Small intestine (tissue), 7 donors: ENCODE measurements at regions not wholly inside any gene's neighbourhood (a gene's known extent, or its start where the extent isn't known, plus 50 kb on each side); places are given as distances from the start of the nearest gene placed in this dataset.

Experiments
- DNase-seq, 2 donors: peaks; one replicate each; pipeline versions ENCODE4 v3.0.0 to v3.0.0-alpha.2; 2013
- FAIRE-seq: peaks from 2 replicates; lab custom pipeline; 2012; peaks lifted over from hg19 to GRCh38; lab: Jason Lieb, UNC
- H3K27ac ChIP-seq, 3 donors: one replicate each; pipeline ENCODE4 v1.5.1; 2013; ENCODE audit warnings: low read length in 2 of 3, mild to moderate bottlenecking in 2 of 3, control low read depth in 1 of 3, inconsistent platforms in 1 of 3, low read depth in 1 of 3, moderate library complexity in 1 of 3
- H3K27me3 ChIP-seq, 3 donors: one replicate each; pipeline ENCODE4 v1.6.1; 2013; ENCODE audit warnings: low read length in 3 of 3, inconsistent platforms in 1 of 3; ENCODE audit not compliant: control insufficient read depth in 3 of 3, insufficient read depth in 3 of 3
- H3K36me3 ChIP-seq, 3 donors: one replicate each; pipeline ENCODE4 v1.6.1; 2013; ENCODE audit warnings: low read length in 3 of 3, inconsistent platforms in 1 of 3, low read depth in 1 of 3, mild to moderate bottlenecking in 1 of 3, moderate library complexity in 1 of 3; ENCODE audit not compliant: control insufficient read depth in 3 of 3, insufficient read depth in 2 of 3
- H3K4me1 ChIP-seq, 3 donors: one replicate each; pipeline ENCODE4 v1.6.1; 2013; ENCODE audit warnings: low read length in 2 of 3, inconsistent platforms in 1 of 3, low read depth in 1 of 3, mild to moderate bottlenecking in 1 of 3, moderate library complexity in 1 of 3; ENCODE audit not compliant: control insufficient read depth in 3 of 3, insufficient read depth in 2 of 3
- H3K4me3 ChIP-seq, 3 donors: one replicate each; pipeline ENCODE4 v1.5.1; 2013; ENCODE audit warnings: low read length in 3 of 3, control low read depth in 1 of 3, inconsistent platforms in 1 of 3, low read depth in 1 of 3, mild to moderate bottlenecking in 1 of 3, moderate library complexity in 1 of 3
- H3K9me3 ChIP-seq, 2 donors: one replicate each; pipeline ENCODE4 v1.6.1; 2013; ENCODE audit warnings: low read depth in 1 of 2, low read length in 1 of 2; ENCODE audit not compliant: control insufficient read depth in 2 of 2, insufficient read depth in 1 of 2
- WGBS, 3 donors: extraction: QIAGEN DNeasy Blood & Tissue Kit; methylation state at CpG; one replicate each; pipeline ENCODE4 v1.1.7; 2013; 5-methylcytosine and 5-hydroxymethylcytosine counted together
- donor health status: healthy with polysubstance abuse.
- donor health status: control.
- donor health status: control.
- donor health status: Bipolar disorder and iron deficiency.
- donor health status: healthy.

GRCh38 chr16:65917466-65917865 lies 449.0 kb upstream of the CDH5 start:
- H3K9me3 ChIP-seq, result no peaks in the 10 kb centered on the region
- DNase-seq, result no peak
- no peak for FAIRE-seq
- 55 to 68% (median 67%) methylated on average over 2 of the region's 2 CpGs for WGBS, 3 donors
- no peaks in the 10 kb centered on the region for H3K36me3 ChIP-seq
- H3K4me1 ChIP-seq, result no peaks in the 10 kb centered on the region
- H3K27me3 ChIP-seq, result no peaks in the 10 kb centered on the region
- H3K4me3 ChIP-seq, result no peak overlapping the region
- H3K27ac ChIP-seq, result no peak overlapping the region

- no peak for DNase-seq
- H3K4me1 ChIP-seq, result no peaks in the 10 kb centered on the region
- WGBS, 3 donors, result 47 to 50% (median 48%) methylated on average over 4 of the region's 4 CpGs
- no peak overlapping the region for H3K27ac ChIP-seq
- FAIRE-seq, result no peak
- H3K36me3 ChIP-seq, result no peaks in the 10 kb centered on the region
- no peaks in the 10 kb centered on the region for H3K27me3 ChIP-seq
- no peak overlapping the region for H3K4me3 ChIP-seq
- H3K9me3 ChIP-seq, result no peaks in the 10 kb centered on the region
Observed at GRCh38 chr16:65916995-65917394, 449.5 kb upstream of the CDH5 start.

- no peak for FAIRE-seq
- H3K27ac ChIP-seq, result no peak overlapping the region
- no peaks in the 10 kb centered on the region for H3K36me3 ChIP-seq
- 65 to 76% (median 69%) methylated on average over 5 of the region's 5 CpGs for WGBS, 3 donors
- no peaks in the 10 kb centered on the region for H3K27me3 ChIP-seq
- H3K4me3 ChIP-seq, result no peak overlapping the region
- no peaks in the 10 kb centered on the region for H3K4me1 ChIP-seq
- DNase-seq, result no peak
- H3K9me3 ChIP-seq, result no peaks in the 10 kb centered on the region
Observed at GRCh38 chr16:65910291-65910690, 456.2 kb upstream of the CDH5 start.

- Histone ChIP-seq H3K4me1 (no peaks in the 10 kb centered on the region), H3K36me3 (no peaks in the 10 kb centered on the region), H3K4me3 (no peak overlapping the region), H3K9me3 (no peaks in the 10 kb centered on the region), H3K27ac (no peak overlapping the region), H3K27me3 (no peaks in the 10 kb centered on the region)
- WGBS, 3 donors, result 50 to 55% (median 50%) methylated on average over 7 of the region's 7 CpGs
- no peak for DNase-seq
- no peak for FAIRE-seq
Observed at GRCh38 chr16:65909310-65910050, 457.0 kb upstream of the CDH5 start.

- Histone ChIP-seq H3K4me3 (no peak overlapping the region), H3K36me3 (no peaks in the 10 kb centered on the region), H3K27me3 (no peaks in the 10 kb centered on the region), H3K27ac (no peak overlapping the region), H3K4me1 (no peaks in the 10 kb centered on the region), H3K9me3 (no peaks in the 10 kb centered on the region)
- 29 to 57% (median 53%) methylated on average over 3 of the region's 3 CpGs for WGBS, 3 donors
- FAIRE-seq (no peak), DNase-seq (no peak)
Observed at GRCh38 chr16:65908568-65908967, 457.9 kb upstream of the CDH5 start.

GRCh38 chr16:65905331-65905730 lies 461.2 kb upstream of the CDH5 start:
- no peak for DNase-seq
- 80 to 88% (median 87%) methylated on average over 3 of the region's 3 CpGs for WGBS, 3 donors
- H3K4me1 ChIP-seq, result no peaks in the 10 kb centered on the region

GRCh38 chr16:65896448-65897153 lies 469.9 kb upstream of the CDH5 start:
- Histone ChIP-seq H3K4me1 (no peaks in the 10 kb centered on the region), H3K9me3 (no peaks in the 10 kb centered on the region), H3K4me3 (no peak overlapping the region), H3K27ac (no peak overlapping the region), H3K36me3 (no peaks in the 10 kb centered on the region), H3K27me3 (no peaks in the 10 kb centered on the region)
- FAIRE-seq, result no peak
- 64 to 68% (median 67%) methylated on average over 6 of the region's 6 CpGs for WGBS, 3 donors
- DNase-seq, result no peak

More at GRCh38 chr16:65905331-65905730, 461.2 kb upstream of the CDH5 start:
- no peak for FAIRE-seq
- H3K9me3 ChIP-seq, result no peaks in the 10 kb centered on the region
- H3K27me3 ChIP-seq, result no peaks in the 10 kb centered on the region
- no peaks in the 10 kb centered on the region for H3K36me3 ChIP-seq
- H3K27ac ChIP-seq, result no peak overlapping the region
- no peak overlapping the region for H3K4me3 ChIP-seq

- FAIRE-seq (no peak), DNase-seq (no peak)
- Histone ChIP-seq H3K4me1 (no peaks in the 10 kb centered on the region), H3K36me3 (no peaks in the 10 kb centered on the region), H3K27ac (no peak overlapping the region), H3K9me3 (no peaks in the 10 kb centered on the region), H3K4me3 (no peak overlapping the region), H3K27me3 (no peaks in the 10 kb centered on the region)
- WGBS, 3 donors, result 83 to 95% (median 91%) methylated on average over 1 of the region's 1 CpG
Observed at GRCh38 chr16:65895906-65896305, 470.6 kb upstream of the CDH5 start.
